ENCODE measurements at regions not wholly inside any gene's neighbourhood (a gene's known extent, or its start where the extent isn't known, plus 50 kb on each side); places are given as distances from the start of the nearest gene placed in this dataset.

GRCh38 chr5:64069486-64069885 is 96.2 kb upstream of the RNF180 start:
- 0 out of 2 replicates have a peak, but pooled peaks cover 2% of the 10 kb centered on the region for H3K27me3 Mint-ChIP-seq (ENCODE audit: insufficient read depth)
- H3K36me3 Mint-ChIP-seq (ENCODE audit: low read depth) = no peaks in the 10 kb centered on the region
- no peak overlapping the region for H3K27ac Mint-ChIP-seq
- no peaks in the 10 kb centered on the region for H3K4me1 Mint-ChIP-seq (ENCODE audit: low read depth)
- DNase-seq = no peak
- TF ChIP-seq CTCF (IDR thresholded peaks at IDR 0.05) = no peak
- no peak overlapping the region for H3K4me3 Mint-ChIP-seq
- H3K9me3 Mint-ChIP-seq = peaks cover 32% of the 10 kb centered on the region

GRCh38 chr5:64050296-64050695 is 88.1 kb upstream of the HTR1A start:
- Mint-ChIP-seq H3K9me3 (peaks cover 48% of the 10 kb centered on the region), H3K4me1 (ENCODE audit: low read depth) (no peaks in the 10 kb centered on the region), H3K4me3 (no peak overlapping the region), H3K27ac (no peak overlapping the region), H3K27me3 (ENCODE audit: insufficient read depth) (no peaks in the 10 kb centered on the region; the same call in 1 of the 2 replicates), H3K36me3 (ENCODE audit: low read depth) (peaks cover 6% of the 10 kb centered on the region)
- TF ChIP-seq CTCF (IDR thresholded peaks at IDR 0.05) = no peak
- no peak for DNase-seq

- no peaks in the 10 kb centered on the region for H3K27me3 Mint-ChIP-seq (ENCODE audit: insufficient read depth)
- no peaks in the 10 kb centered on the region for H3K4me1 Mint-ChIP-seq (ENCODE audit: low read depth)
- H3K9me3 Mint-ChIP-seq = peaks cover 46% of the 10 kb centered on the region
- DNase-seq = no peak
- H3K4me3 Mint-ChIP-seq = no peak overlapping the region
- TF ChIP-seq CTCF (IDR thresholded peaks at IDR 0.05) = no peak; the same call in 1 of the 2 replicates
- H3K27ac Mint-ChIP-seq = no peak overlapping the region
- no peaks in the 10 kb centered on the region; the same call in 1 of the 2 replicates for H3K36me3 Mint-ChIP-seq (ENCODE audit: low read depth)
Observed at GRCh38 chr5:64040490-64040889, 78.2 kb upstream of the HTR1A start.

GRCh38 chr5:64026493-64026892 is 64.2 kb upstream of the HTR1A start:
- Mint-ChIP-seq H3K27me3 (ENCODE audit: insufficient read depth) (no peaks in the 10 kb centered on the region), H3K4me1 (ENCODE audit: low read depth) (no peaks in the 10 kb centered on the region), H3K36me3 (ENCODE audit: low read depth) (no peaks in the 10 kb centered on the region), H3K9me3 (peaks cover 35% of the 10 kb centered on the region; the same call in 1 of the 2 replicates), H3K4me3 (no peak overlapping the region), H3K27ac (no peak overlapping the region)
- no peak for TF ChIP-seq CTCF (IDR thresholded peaks at IDR 0.05)
- DNase-seq = no peak

- Mint-ChIP-seq H3K27me3 (ENCODE audit: insufficient read depth) (no peaks in the 10 kb centered on the region), H3K4me3 (no peak overlapping the region), H3K27ac (no peak overlapping the region)
Observed at GRCh38 chr5:64019746-64020145, 57.5 kb upstream of the HTR1A start.

More at GRCh38 chr5:64019746-64020145, 57.5 kb upstream of the HTR1A start:
- Mint-ChIP-seq H3K9me3 (peaks cover 29% of the 10 kb centered on the region), H3K36me3 (ENCODE audit: low read depth) (no peaks in the 10 kb centered on the region), H3K4me1 (ENCODE audit: low read depth) (no peaks in the 10 kb centered on the region)
- TF ChIP-seq CTCF (IDR thresholded peaks at IDR 0.05) = no peak
- no peak for DNase-seq

Measured in HFFc6 (cell line).